ENCODE measurements at regions not wholly inside any gene's neighbourhood (a gene's known extent, or its start where the extent isn't known, plus 50 kb on each side); places are given as distances from the start of the nearest gene placed in this dataset.

DNA sequence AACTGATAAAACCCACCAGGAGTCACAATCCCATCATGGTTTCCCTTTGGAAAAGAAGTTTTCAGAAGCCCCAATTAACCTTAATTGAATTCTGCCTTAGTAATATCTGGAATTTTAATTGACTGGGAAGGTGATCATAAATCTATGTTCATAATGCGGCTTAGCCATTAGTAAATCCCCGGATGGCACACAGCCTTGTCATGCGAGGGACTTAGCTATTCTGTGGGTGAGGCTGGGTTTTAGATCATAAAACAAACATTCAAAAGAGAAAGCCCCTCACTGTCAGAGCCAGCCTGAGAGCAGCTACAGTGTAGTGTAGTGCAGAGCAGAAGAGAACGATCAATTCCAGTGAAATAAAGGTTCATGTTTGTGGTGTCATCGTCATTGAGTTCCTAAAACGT lies 124.0 kb upstream of the NOCT start:
- ChIA-PET CTCF (no interaction called here), POLR2A (no interaction called here)
- Histone ChIP-seq H3K4me3 (ENCODE audit: low read length) (no peak overlapping the region), H3K27me3 (ENCODE audit: control insufficient read depth in 1 of 2, insufficient read depth in 2 of 2, low read length in 2 of 2) (no peaks in the 10 kb centered on the region), H3K27ac (ENCODE audit: low read depth in 1 of 2, low read length in 2 of 2) (no peak overlapping the region), H3K4me1 (ENCODE audit: insufficient read depth, low read length) (no peaks in the 10 kb centered on the region), H3K36me3 (ENCODE audit: insufficient read depth, low read length) (no peaks in the 10 kb centered on the region), H3K9me3 (ENCODE audit: control insufficient read depth in 1 of 2, insufficient read depth in 1 of 2, low read length in 2 of 2) (peaks cover 0 to 5% of the 10 kb centered on the region in 2 experiments)
- DNase-seq: no peak
- Mint-ChIP-seq H3K4me3 (no peak overlapping the region), H3K27me3 (peaks cover 20% of the 10 kb centered on the region), H3K9me3 (no peaks in the 10 kb centered on the region), H3K36me3 (ENCODE audit: low read depth) (no peaks in the 10 kb centered on the region), H3K27ac (no peak overlapping the region), H3K4me1 (ENCODE audit: low read depth) (no peaks in the 10 kb centered on the region)
- intact Hi-C loops (cut with DNase I, micrococcal nuclease): no loop called here
- TF ChIP-seq, protein P1, sequence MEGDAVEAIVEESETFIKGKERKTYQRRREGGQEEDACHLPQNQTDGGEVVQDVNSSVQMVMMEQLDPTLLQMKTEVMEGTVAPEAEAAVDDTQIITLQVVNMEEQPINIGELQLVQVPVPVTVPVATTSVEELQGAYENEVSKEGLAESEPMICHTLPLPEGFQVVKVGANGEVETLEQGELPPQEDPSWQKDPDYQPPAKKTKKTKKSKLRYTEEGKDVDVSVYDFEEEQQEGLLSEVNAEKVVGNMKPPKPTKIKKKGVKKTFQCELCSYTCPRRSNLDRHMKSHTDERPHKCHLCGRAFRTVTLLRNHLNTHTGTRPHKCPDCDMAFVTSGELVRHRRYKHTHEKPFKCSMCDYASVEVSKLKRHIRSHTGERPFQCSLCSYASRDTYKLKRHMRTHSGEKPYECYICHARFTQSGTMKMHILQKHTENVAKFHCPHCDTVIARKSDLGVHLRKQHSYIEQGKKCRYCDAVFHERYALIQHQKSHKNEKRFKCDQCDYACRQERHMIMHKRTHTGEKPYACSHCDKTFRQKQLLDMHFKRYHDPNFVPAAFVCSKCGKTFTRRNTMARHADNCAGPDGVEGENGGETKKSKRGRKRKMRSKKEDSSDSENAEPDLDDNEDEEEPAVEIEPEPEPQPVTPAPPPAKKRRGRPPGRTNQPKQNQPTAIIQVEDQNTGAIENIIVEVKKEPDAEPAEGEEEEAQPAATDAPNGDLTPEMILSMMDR (IDR thresholded peaks at IDR 0.05): no peak
- no peak for ATAC-seq (ENCODE audit: poor library complexity)

DNA sequence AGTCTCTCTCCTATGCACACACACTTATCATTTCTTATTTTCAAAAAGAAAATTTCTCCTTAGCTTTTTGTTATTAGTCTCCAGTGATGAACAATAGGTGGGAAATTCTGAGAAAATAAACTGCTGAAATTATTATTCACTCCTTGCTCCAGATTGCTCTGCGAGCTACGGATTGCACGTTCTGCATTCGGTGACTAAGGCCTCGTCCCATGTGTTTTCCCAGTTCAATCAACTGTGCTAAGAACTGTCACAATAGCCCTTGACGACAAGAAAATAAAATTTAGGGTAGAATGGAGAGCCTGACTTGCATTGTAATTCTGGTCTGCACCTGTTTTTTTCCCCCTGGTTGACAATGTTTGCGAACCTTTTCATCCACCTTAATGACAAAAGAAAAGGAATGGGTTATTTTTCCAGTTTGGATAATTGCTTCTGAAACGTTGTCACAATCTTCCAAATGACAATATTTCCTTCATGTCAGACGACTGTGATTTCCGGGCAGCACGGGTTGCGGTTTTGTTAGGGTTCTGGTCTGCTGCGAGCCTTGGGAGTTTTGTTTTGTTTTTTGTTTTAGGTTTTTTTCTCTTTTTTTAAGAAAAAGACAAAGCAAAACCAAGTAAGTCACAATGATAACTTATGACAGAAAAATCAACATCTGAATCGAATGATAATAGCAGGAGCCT lies 124.5 kb upstream of the NOCT start:
- H3K36me3 Mint-ChIP-seq (ENCODE audit: low read depth): no peaks in the 10 kb centered on the region
- no peaks in the 10 kb centered on the region for H3K27me3 ChIP-seq (ENCODE audit: control insufficient read depth in 1 of 2, insufficient read depth in 2 of 2, low read length in 2 of 2)
- H3K4me3 Mint-ChIP-seq: no peak overlapping the region

DNA sequence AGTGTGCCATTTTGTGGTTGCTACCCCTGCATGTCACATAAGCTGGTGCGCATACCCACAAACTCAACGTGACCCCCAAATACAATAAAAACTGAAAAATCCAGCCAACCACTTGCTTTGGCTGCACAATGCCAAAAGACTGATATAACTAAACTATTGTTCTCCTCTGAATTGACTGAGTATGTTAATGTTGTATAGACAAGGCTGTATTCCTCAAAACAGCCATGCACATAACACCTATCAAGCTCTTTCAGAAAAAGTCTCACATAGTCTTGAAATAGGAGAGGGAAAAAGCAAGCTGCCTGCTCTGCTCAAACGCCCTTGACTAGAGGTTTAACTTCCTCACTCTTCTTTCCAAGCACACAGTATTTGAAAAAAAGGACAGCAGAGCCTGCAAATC lies 126.4 kb upstream of the NOCT start:
- ATAC-seq (ENCODE audit: poor library complexity) (no peak), DNase-seq (no peak)
- Histone ChIP-seq H3K4me1 (ENCODE audit: insufficient read depth, low read length) (no peaks in the 10 kb centered on the region), H3K9me3 (ENCODE audit: control insufficient read depth in 1 of 2, insufficient read depth in 1 of 2, low read length in 2 of 2) (peaks cover 0 to 8% of the 10 kb centered on the region in 2 experiments), H3K27me3 (ENCODE audit: control insufficient read depth in 1 of 2, insufficient read depth in 2 of 2, low read length in 2 of 2) (no peaks in the 10 kb centered on the region), H3K4me3 (ENCODE audit: low read length) (no peak overlapping the region), H3K27ac (ENCODE audit: low read depth in 1 of 2, low read length in 2 of 2) (no peak overlapping the region), H3K36me3 (ENCODE audit: insufficient read depth, low read length) (no peaks in the 10 kb centered on the region)
- intact Hi-C loops (cut with DNase I, micrococcal nuclease): no loop called here
- ChIA-PET CTCF (no interaction called here), POLR2A (no interaction called here)
- no peaks in the 10 kb centered on the region for H3K4me1 Mint-ChIP-seq (ENCODE audit: low read depth)
- H3K27me3 Mint-ChIP-seq: peaks cover 20% of the 10 kb centered on the region
- H3K4me3 Mint-ChIP-seq: no peak overlapping the region
- H3K9me3 Mint-ChIP-seq: no peaks in the 10 kb centered on the region
- TF ChIP-seq, protein P1 (IDR thresholded peaks at IDR 0.05): no peak
- H3K27ac Mint-ChIP-seq: no peak overlapping the region
- no peaks in the 10 kb centered on the region for H3K36me3 Mint-ChIP-seq (ENCODE audit: low read depth)

More for the DNA sequence above, 124.5 kb upstream of the NOCT start:
- peaks cover 0 to 8% of the 10 kb centered on the region in 2 experiments for H3K9me3 ChIP-seq (ENCODE audit: control insufficient read depth in 1 of 2, insufficient read depth in 1 of 2, low read length in 2 of 2)
- TF ChIP-seq, protein P1 (IDR thresholded peaks at IDR 0.05): no peak
- Mint-ChIP-seq H3K27ac (no peak overlapping the region), H3K27me3 (peaks cover 20% of the 10 kb centered on the region), H3K9me3 (no peaks in the 10 kb centered on the region), H3K4me1 (ENCODE audit: low read depth) (no peaks in the 10 kb centered on the region)
- H3K36me3 ChIP-seq (ENCODE audit: insufficient read depth, low read length): no peaks in the 10 kb centered on the region
- intact Hi-C loops (cut with DNase I, micrococcal nuclease): no loop called here
- ChIA-PET POLR2A (no interaction called here), CTCF (no interaction called here)
- DNase-seq (no peak), ATAC-seq (ENCODE audit: poor library complexity) (no peak)
- H3K4me1 ChIP-seq (ENCODE audit: insufficient read depth, low read length): no peaks in the 10 kb centered on the region
- H3K27ac ChIP-seq (ENCODE audit: low read depth in 1 of 2, low read length in 2 of 2): no peak overlapping the region
- no peak overlapping the region for H3K4me3 ChIP-seq (ENCODE audit: low read length)

All from CD4-positive, alpha-beta T cell (primary cell).